Neuronal stem cell (in vitro differentiated cells): ENCODE measurements at regions not wholly inside any gene's neighbourhood (a gene's known extent, or its start where the extent isn't known, plus 50 kb on each side); places are given as distances from the start of the nearest gene placed in this dataset.

ENCODE experiments used
- DNase-seq: peaks from one replicate; pipeline ENCODE4 v3.0.0-alpha.2; 2013; ENCODE audit warnings: low spot score
- H2AFZ ChIP-seq: one replicate; pipeline ENCODE4 v1.6.1; 2013; ENCODE audit warnings: mild to moderate bottlenecking, low read length, inconsistent platforms
- H2AK5ac ChIP-seq: 2 replicates; pipeline ENCODE4 v1.6.1; 2013; ENCODE audit warnings: low read depth, mild to moderate bottlenecking, inconsistent platforms, low read length, moderate library complexity, mixed read lengths
- H2BK120ac ChIP-seq: 2 replicates; pipeline ENCODE4 v1.6.1; 2013; ENCODE audit warnings: low read depth, mild to moderate bottlenecking, inconsistent platforms, low read length, moderate library complexity, mixed read lengths
- H2BK12ac ChIP-seq: one replicate; pipeline ENCODE4 v1.6.1; 2013; ENCODE audit warnings: low read length, inconsistent platforms
- H2BK15ac ChIP-seq: 2 replicates; pipeline ENCODE4 v1.6.1; 2013; ENCODE audit warnings: mild to moderate bottlenecking, low read length, inconsistent platforms, mixed read lengths
- H2BK5ac ChIP-seq: one replicate; pipeline ENCODE4 v1.6.1; 2013; ENCODE audit warnings: inconsistent platforms, mild to moderate bottlenecking, low read length, moderate library complexity
- H3K14ac ChIP-seq: one replicate; pipeline ENCODE4 v1.6.1; 2013; ENCODE audit warnings: low read length, inconsistent platforms
- H3K18ac ChIP-seq: 2 replicates; pipeline ENCODE4 v1.6.1; 2013; ENCODE audit warnings: low read length, inconsistent platforms
- H3K23ac ChIP-seq: 2 replicates; pipeline ENCODE4 v1.6.1; 2013; ENCODE audit warnings: low read depth, mild to moderate bottlenecking, mixed read lengths, low read length, inconsistent platforms; ENCODE audit not compliant: poor library complexity
- H3K27ac ChIP-seq: replicated peaks from 3 replicates; pipeline ENCODE4 v1.5.1; 2013; ENCODE audit warnings: low read length, inconsistent platforms
- H3K27me3 ChIP-seq, 3 experiments: 2 replicates each; pipeline ENCODE4 v1.6.1; 2013; ENCODE audit warnings: low read length in 3 of 3, mild to moderate bottlenecking in 2 of 3, inconsistent platforms in 1 of 3, low read depth in 1 of 3, mixed read lengths in 1 of 3, moderate library complexity in 1 of 3; ENCODE audit not compliant: control insufficient read depth in 3 of 3, insufficient read depth in 3 of 3
- H3K36me3 ChIP-seq, 2 donors: replicated peaks in 1 of 2; 2 replicates each; pipeline ENCODE4 v1.6.1; 2013; ENCODE audit warnings: low read length in 2 of 2; ENCODE audit not compliant: control insufficient read depth in 2 of 2, insufficient read depth in 2 of 2
- H3K4ac ChIP-seq: 2 replicates; pipeline ENCODE4 v1.6.1; 2013; ENCODE audit warnings: inconsistent platforms, mild to moderate bottlenecking, low read length, moderate library complexity
- H3K4me1 ChIP-seq, 2 donors: 1 replicate in 1 of 2; 2 replicates in 1 of 2; pipeline ENCODE4 v1.6.1; 2013; ENCODE audit warnings: low read length in 2 of 2, low read depth in 1 of 2; ENCODE audit not compliant: control insufficient read depth in 2 of 2, insufficient read depth in 1 of 2
- H3K4me2 ChIP-seq: one replicate; pipeline ENCODE4 v1.6.1; 2013; ENCODE audit warnings: mild to moderate bottlenecking, low read length, inconsistent platforms; ENCODE audit not compliant: insufficient read depth, poor library complexity, severe bottlenecking
- H3K4me3 ChIP-seq, 2 donors: 2 replicates each; pipeline ENCODE4 v1.5.1; 2013; ENCODE audit warnings: low read length in 2 of 2, mild to moderate bottlenecking in 2 of 2, inconsistent platforms in 1 of 2, moderate library complexity in 1 of 2
- H3K79me1 ChIP-seq: one replicate; pipeline ENCODE4 v1.6.1; 2013; ENCODE audit warnings: low read depth, mild to moderate bottlenecking, inconsistent platforms, low read length, moderate library complexity
- H3K9ac ChIP-seq: one replicate; pipeline ENCODE4 v1.6.1; 2013; ENCODE audit warnings: mild to moderate bottlenecking, low read depth, low read length, inconsistent platforms; ENCODE audit not compliant: poor library complexity
- H3K9me3 ChIP-seq, 2 donors: replicated peaks in 1 of 2; 2 replicates each; pipeline versions ENCODE3 to v1.6.1; 2013; ENCODE audit warnings: low read length in 2 of 2, mild to moderate bottlenecking in 2 of 2, inconsistent platforms in 1 of 2, low read depth in 1 of 2, mixed read lengths in 1 of 2, moderate library complexity in 1 of 2; ENCODE audit not compliant: control insufficient read depth in 2 of 2, insufficient read depth in 1 of 2
- H4K8ac ChIP-seq: one replicate; pipeline ENCODE4 v1.6.1; 2013; ENCODE audit warnings: low read depth, mild to moderate bottlenecking, inconsistent platforms, low read length, moderate library complexity
- H4K91ac ChIP-seq: one replicate; pipeline ENCODE4 v1.6.1; 2013; ENCODE audit warnings: low read length, low read depth, mild to moderate bottlenecking, inconsistent platforms; ENCODE audit not compliant: poor library complexity
- WGBS, 2 donors: extraction: QIAGEN DNeasy Blood & Tissue Kit; methylation state at CpG; one replicate each; pipeline ENCODE4 v1.1.7; 2013; ENCODE audit warnings: missing lambda C conversion rate in 2 of 2, mixed read lengths in 1 of 2; ENCODE audit not compliant: insufficient read length in 2 of 2, insufficient replicate concordance in 1 of 2; ENCODE audit errors: extremely low coverage in 2 of 2; 5-methylcytosine and 5-hydroxymethylcytosine counted together

- DNase-seq, result no peak
- H2BK15ac ChIP-seq, result no peak overlapping the region
- no peaks in the 10 kb centered on the region for H3K36me3 ChIP-seq
- H3K9me3 ChIP-seq, result no peaks in the 10 kb centered on the region
- H2AK5ac ChIP-seq, result no peak overlapping the region
- no peak overlapping the region for H3K4me3 ChIP-seq
- no peak overlapping the region for H4K91ac ChIP-seq
- no peak overlapping the region for H3K18ac ChIP-seq
- no peak overlapping the region for H2BK12ac ChIP-seq
- no peak overlapping the region for H3K14ac ChIP-seq
- H3K27me3 ChIP-seq, result no peaks in the 10 kb centered on the region
- no peak overlapping the region for H3K27ac ChIP-seq
- no peak overlapping the region for H2BK5ac ChIP-seq
- H3K4me1 ChIP-seq, result no peaks in the 10 kb centered on the region
- no peaks in the 10 kb centered on the region for H3K79me1 ChIP-seq
- H3K23ac ChIP-seq, result no peak overlapping the region
- H4K8ac ChIP-seq, result no peak overlapping the region
- no peak overlapping the region for H3K9ac ChIP-seq
- no CpG with 5 or more reads among the region's 5 CpGs for WGBS, 2 donors
- no peak overlapping the region for H2BK120ac ChIP-seq
- no peak overlapping the region for H3K4ac ChIP-seq
- H3K4me2 ChIP-seq, result no peak overlapping the region
- no peak overlapping the region for H2AFZ ChIP-seq
Observed at GRCh38 chr10:55283031-55283430, 482.0 kb upstream of the PCDH15 start.

- Histone ChIP-seq H2BK15ac (no peak overlapping the region), H3K18ac (no peak overlapping the region), H3K4me1 (no peaks in the 10 kb centered on the region), H2AK5ac (no peak overlapping the region), H3K79me1 (no peaks in the 10 kb centered on the region), H2AFZ (no peak overlapping the region), H3K4ac (no peak overlapping the region), H2BK5ac (no peak overlapping the region), H3K14ac (no peak overlapping the region), H2BK12ac (no peak overlapping the region), H3K27me3 (no peaks in the 10 kb centered on the region), H3K9me3 (no peaks in the 10 kb centered on the region), H3K36me3 (no peaks in the 10 kb centered on the region), H3K4me3 (no peak overlapping the region), H3K9ac (no peak overlapping the region), H4K91ac (no peak overlapping the region), H3K23ac (no peak overlapping the region), H2BK120ac (no peak overlapping the region), H4K8ac (no peak overlapping the region), H3K27ac (no peak overlapping the region), H3K4me2 (no peak overlapping the region)
- DNase-seq, result no peak
- no CpG with 5 or more reads among the region's 1 CpG for WGBS, 2 donors
Observed at GRCh38 chr10:55280696-55281095, 479.7 kb upstream of the PCDH15 start.

GRCh38 chr10:55277549-55277948 is 476.5 kb upstream of the PCDH15 start:
- no peak overlapping the region for H3K23ac ChIP-seq
- DNase-seq, result no peak
- no peak overlapping the region for H3K4me3 ChIP-seq
- H2BK120ac ChIP-seq, result no peak overlapping the region
- H3K18ac ChIP-seq, result no peak overlapping the region
- no peaks in the 10 kb centered on the region for H3K79me1 ChIP-seq
- H3K4ac ChIP-seq, result no peak overlapping the region
- no peak overlapping the region for H3K4me2 ChIP-seq
- no peaks in the 10 kb centered on the region for H3K27me3 ChIP-seq
- H3K9me3 ChIP-seq, result no peaks in the 10 kb centered on the region
- no peak overlapping the region for H2AK5ac ChIP-seq
- no peak overlapping the region for H3K27ac ChIP-seq
- H2BK15ac ChIP-seq, result no peak overlapping the region
- H3K36me3 ChIP-seq, result no peaks in the 10 kb centered on the region
- no peak overlapping the region for H2AFZ ChIP-seq
- no peak overlapping the region for H4K91ac ChIP-seq
- H3K9ac ChIP-seq, result no peak overlapping the region
- no peak overlapping the region for H2BK12ac ChIP-seq
- no peak overlapping the region for H4K8ac ChIP-seq
- WGBS, 2 donors, result no CpG with 5 or more reads among the region's 2 CpGs
- no peak overlapping the region for H3K14ac ChIP-seq
- H2BK5ac ChIP-seq, result no peak overlapping the region
- H3K4me1 ChIP-seq, result no peaks in the 10 kb centered on the region

- Histone ChIP-seq H3K4me3 (no peak overlapping the region), H4K91ac (no peak overlapping the region), H2AK5ac (no peak overlapping the region), H2BK12ac (no peak overlapping the region), H3K36me3 (no peaks in the 10 kb centered on the region), H3K9ac (no peak overlapping the region), H3K4me1 (no peaks in the 10 kb centered on the region), H3K27ac (no peak overlapping the region), H2AFZ (no peak overlapping the region), H2BK15ac (no peak overlapping the region), H3K79me1 (no peaks in the 10 kb centered on the region), H2BK120ac (no peak overlapping the region), H3K27me3 (no peaks in the 10 kb centered on the region), H3K14ac (no peak overlapping the region), H3K18ac (no peak overlapping the region), H3K4me2 (no peak overlapping the region), H4K8ac (no peak overlapping the region), H3K9me3 (no peaks in the 10 kb centered on the region), H3K23ac (no peak overlapping the region), H3K4ac (no peak overlapping the region), H2BK5ac (no peak overlapping the region)
- WGBS, 2 donors, result no CpG with 5 or more reads among the region's 2 CpGs
- DNase-seq, result no peak
Observed at GRCh38 chr10:55274367-55274766, 473.3 kb upstream of the PCDH15 start.
